ENCODE measurements at regions not wholly inside any gene's neighbourhood (a gene's known extent, or its start where the extent isn't known, plus 50 kb on each side); places are given as distances from the start of the nearest gene placed in this dataset.

- H3K4me3 ChIP-seq (ENCODE audit: low read depth, low read length): no peak overlapping the region
- TF ChIP-seq, protein P1, sequence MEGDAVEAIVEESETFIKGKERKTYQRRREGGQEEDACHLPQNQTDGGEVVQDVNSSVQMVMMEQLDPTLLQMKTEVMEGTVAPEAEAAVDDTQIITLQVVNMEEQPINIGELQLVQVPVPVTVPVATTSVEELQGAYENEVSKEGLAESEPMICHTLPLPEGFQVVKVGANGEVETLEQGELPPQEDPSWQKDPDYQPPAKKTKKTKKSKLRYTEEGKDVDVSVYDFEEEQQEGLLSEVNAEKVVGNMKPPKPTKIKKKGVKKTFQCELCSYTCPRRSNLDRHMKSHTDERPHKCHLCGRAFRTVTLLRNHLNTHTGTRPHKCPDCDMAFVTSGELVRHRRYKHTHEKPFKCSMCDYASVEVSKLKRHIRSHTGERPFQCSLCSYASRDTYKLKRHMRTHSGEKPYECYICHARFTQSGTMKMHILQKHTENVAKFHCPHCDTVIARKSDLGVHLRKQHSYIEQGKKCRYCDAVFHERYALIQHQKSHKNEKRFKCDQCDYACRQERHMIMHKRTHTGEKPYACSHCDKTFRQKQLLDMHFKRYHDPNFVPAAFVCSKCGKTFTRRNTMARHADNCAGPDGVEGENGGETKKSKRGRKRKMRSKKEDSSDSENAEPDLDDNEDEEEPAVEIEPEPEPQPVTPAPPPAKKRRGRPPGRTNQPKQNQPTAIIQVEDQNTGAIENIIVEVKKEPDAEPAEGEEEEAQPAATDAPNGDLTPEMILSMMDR (IDR thresholded peaks at IDR 0.05; ENCODE audit: borderline replicate concordance, insufficient read depth, low read depth, low read length): no peak
These were observed 144.6 kb downstream of the LACC1 start for GRCh38 chr13:44024167-44024845.

- TF ChIP-seq, protein P1 (IDR thresholded peaks at IDR 0.05; ENCODE audit: borderline replicate concordance, insufficient read depth, low read depth, low read length): no peak
- no peak overlapping the region for H3K4me3 ChIP-seq (ENCODE audit: low read depth, low read length)
These were observed 145.1 kb downstream of the LACC1 start for GRCh38 chr13:44024846-44025195.

GRCh38 chr13:44026194-44026593 lies 146.5 kb downstream of the LACC1 start:
- TF ChIP-seq, protein P1 (IDR thresholded peaks at IDR 0.05; ENCODE audit: borderline replicate concordance, insufficient read depth, low read depth, low read length): no peak
- H3K4me3 ChIP-seq (ENCODE audit: low read depth, low read length): no peak overlapping the region

DNA sequence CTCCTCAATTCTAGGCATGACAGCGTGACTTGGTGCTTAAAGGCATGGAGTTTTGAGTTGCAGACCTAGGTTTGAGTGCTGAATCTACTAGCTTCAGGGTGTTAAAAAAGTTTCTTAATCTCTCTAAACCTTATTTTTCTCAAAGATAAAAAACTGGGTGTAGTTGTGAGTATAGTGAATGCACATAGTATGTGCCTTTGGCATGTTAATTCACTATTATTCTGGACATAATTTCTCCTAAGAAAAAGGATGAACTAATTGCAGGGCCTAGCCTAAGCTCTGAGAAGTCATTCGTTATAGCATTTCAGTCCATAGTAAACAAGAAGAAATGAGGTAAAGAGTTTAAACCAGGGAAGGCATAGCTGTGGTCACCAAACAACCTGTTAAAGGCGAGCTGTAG lies 149.0 kb downstream of the LACC1 start:
- TF ChIP-seq, protein P1 (IDR thresholded peaks at IDR 0.05; ENCODE audit: borderline replicate concordance, insufficient read depth, low read depth, low read length): no peak
- no peak overlapping the region for H3K4me3 ChIP-seq (ENCODE audit: low read depth, low read length)

GRCh38 chr13:44030615-44031014 lies 150.9 kb downstream of the LACC1 start:
- TF ChIP-seq, protein P1 (IDR thresholded peaks at IDR 0.05; ENCODE audit: borderline replicate concordance, insufficient read depth, low read depth, low read length): no peak
- no peak overlapping the region for H3K4me3 ChIP-seq (ENCODE audit: low read depth, low read length)

DNA sequence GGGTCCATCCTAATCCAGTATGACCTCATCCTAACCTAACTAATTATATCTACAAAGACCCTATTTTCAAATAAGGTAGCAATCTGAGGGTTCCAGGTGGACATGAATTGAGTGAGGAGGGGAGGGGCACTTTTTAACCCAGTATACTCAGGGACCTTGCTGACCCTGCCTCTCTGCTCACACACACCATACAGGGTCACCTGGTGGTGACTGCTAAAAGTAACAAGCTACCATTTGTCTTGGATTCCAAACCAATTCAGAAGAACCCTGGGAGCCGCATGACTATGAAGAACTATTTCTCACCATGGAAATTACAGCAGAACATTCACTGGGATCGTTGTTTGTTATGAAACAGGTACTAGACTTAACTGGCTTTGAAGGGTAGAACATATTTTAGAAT lies 151.9 kb downstream of the LACC1 start:
- TF ChIP-seq, protein P1 (IDR thresholded peaks at IDR 0.05; ENCODE audit: borderline replicate concordance, insufficient read depth, low read depth, low read length): no peak

DNA sequence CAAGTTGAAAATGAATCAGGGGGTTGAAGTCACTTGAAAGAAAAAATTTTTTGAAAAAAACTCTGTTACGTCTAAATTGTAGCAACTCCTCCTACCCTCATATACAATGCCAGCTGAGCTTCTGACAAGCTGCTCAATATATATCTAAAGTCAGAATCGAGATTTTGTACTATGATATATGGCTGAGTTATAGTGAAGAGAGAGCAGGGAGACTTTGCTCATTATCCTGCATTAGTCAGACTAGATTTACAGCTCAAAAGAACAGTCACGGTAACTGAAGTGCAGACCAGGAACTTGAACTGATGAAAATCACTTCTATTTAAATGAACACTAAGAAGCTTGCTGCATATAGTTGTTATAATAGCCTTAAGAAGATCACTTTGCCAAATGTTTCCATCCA lies 153.1 kb downstream of the LACC1 start:
- TF ChIP-seq, protein P1 (IDR thresholded peaks at IDR 0.05; ENCODE audit: borderline replicate concordance, insufficient read depth, low read depth, low read length): no peak
- H3K4me3 ChIP-seq (ENCODE audit: low read depth, low read length): no peak overlapping the region

More for the DNA sequence above, 151.9 kb downstream of the LACC1 start:
- H3K4me3 ChIP-seq (ENCODE audit: low read depth, low read length): no peak overlapping the region
